HFFc6 (cell line): ENCODE measurements at regions not wholly inside any gene's neighbourhood (a gene's known extent, or its start where the extent isn't known, plus 50 kb on each side); places are given as distances from the start of the nearest gene placed in this dataset.
"Not testable (repeated sequence)": the region's sequence is repeated elsewhere in the genome, so short reads cannot be mapped to it uniquely, and the experiment has no call there.

Source experiments
- DNase-seq: peaks from one replicate; pipeline ENCODE4 v3.0.0-alpha.2; 2018
- H3K27ac Mint-ChIP-seq: 2 replicates; pipeline ENCODE4 v1.8.0; 2020; ENCODE audit warnings: mild to moderate bottlenecking, mixed read lengths
- H3K27me3 Mint-ChIP-seq: 2 replicates; pipeline ENCODE4 v1.8.0; 2021; ENCODE audit warnings: mild to moderate bottlenecking, moderate library complexity, mixed read lengths; ENCODE audit not compliant: insufficient read depth
- H3K36me3 Mint-ChIP-seq: 2 replicates; pipeline ENCODE4 v1.8.0; 2021; ENCODE audit warnings: low read depth, mixed read lengths
- H3K4me1 Mint-ChIP-seq: 2 replicates; pipeline ENCODE4 v1.8.0; 2020; ENCODE audit warnings: low read depth, mixed read lengths
- H3K4me3 Mint-ChIP-seq: 2 replicates; pipeline ENCODE4 v1.8.0; 2020; ENCODE audit warnings: mild to moderate bottlenecking, moderate library complexity, mixed read lengths
- H3K9me3 Mint-ChIP-seq: 2 replicates; pipeline ENCODE4 v1.8.0; 2020; ENCODE audit warnings: mild to moderate bottlenecking, mixed read lengths
- TF ChIP-seq, protein P1 (sequence below): fragments of 200-600 bp; sonication (generic); IDR thresholded peaks from 2 replicates; pipeline ENCODE4 v1.5.0; 2021; ENCODE audit warnings: antibody characterized with exemption, mild to moderate bottlenecking

DNA sequence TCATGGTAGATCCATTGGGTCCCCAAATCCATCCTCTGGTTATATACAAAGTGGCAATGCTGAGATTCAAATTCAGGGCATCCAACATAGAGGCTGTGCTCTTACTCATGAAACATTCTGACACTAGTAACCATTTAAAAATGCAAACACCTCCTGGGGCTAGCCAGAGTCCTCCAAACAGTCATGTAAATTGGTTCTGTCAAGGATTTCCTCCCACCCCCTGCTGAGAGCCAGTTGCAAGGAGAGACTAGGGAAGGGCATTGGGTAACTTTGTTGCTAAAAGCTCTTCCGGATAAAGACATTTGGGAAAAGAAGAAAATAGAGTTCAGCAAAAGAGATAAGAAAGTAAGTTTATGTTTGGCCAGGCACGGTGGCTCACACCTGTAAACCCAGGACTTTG lies 58.3 kb downstream of the ART5 start:
- not testable (repeated sequence) for H3K4me1 Mint-ChIP-seq, H3K36me3 Mint-ChIP-seq
- DNase-seq, result peak; percentile 12

GRCh38 chr11:3581389-3581725 lies 60.4 kb downstream of the ART5 start:
- DNase-seq, H3K36me3 Mint-ChIP-seq, H3K9me3 Mint-ChIP-seq, H3K4me1 Mint-ChIP-seq, H3K27ac Mint-ChIP-seq: not testable (repeated sequence)
- Mint-ChIP-seq H3K27me3 (peaks cover 52% of the 10 kb centered on the region), H3K4me3 (peak overlapping the region; percentile 9; the same call in 1 of the 2 replicates)
- TF ChIP-seq, protein P1, sequence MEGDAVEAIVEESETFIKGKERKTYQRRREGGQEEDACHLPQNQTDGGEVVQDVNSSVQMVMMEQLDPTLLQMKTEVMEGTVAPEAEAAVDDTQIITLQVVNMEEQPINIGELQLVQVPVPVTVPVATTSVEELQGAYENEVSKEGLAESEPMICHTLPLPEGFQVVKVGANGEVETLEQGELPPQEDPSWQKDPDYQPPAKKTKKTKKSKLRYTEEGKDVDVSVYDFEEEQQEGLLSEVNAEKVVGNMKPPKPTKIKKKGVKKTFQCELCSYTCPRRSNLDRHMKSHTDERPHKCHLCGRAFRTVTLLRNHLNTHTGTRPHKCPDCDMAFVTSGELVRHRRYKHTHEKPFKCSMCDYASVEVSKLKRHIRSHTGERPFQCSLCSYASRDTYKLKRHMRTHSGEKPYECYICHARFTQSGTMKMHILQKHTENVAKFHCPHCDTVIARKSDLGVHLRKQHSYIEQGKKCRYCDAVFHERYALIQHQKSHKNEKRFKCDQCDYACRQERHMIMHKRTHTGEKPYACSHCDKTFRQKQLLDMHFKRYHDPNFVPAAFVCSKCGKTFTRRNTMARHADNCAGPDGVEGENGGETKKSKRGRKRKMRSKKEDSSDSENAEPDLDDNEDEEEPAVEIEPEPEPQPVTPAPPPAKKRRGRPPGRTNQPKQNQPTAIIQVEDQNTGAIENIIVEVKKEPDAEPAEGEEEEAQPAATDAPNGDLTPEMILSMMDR, result peak; percentile 46

More for the DNA sequence above, 58.3 kb downstream of the ART5 start:
- H3K27ac Mint-ChIP-seq, H3K9me3 Mint-ChIP-seq, H3K4me3 Mint-ChIP-seq: not testable (repeated sequence)
- peaks cover 43% of the 10 kb centered on the region for H3K27me3 Mint-ChIP-seq

DNA sequence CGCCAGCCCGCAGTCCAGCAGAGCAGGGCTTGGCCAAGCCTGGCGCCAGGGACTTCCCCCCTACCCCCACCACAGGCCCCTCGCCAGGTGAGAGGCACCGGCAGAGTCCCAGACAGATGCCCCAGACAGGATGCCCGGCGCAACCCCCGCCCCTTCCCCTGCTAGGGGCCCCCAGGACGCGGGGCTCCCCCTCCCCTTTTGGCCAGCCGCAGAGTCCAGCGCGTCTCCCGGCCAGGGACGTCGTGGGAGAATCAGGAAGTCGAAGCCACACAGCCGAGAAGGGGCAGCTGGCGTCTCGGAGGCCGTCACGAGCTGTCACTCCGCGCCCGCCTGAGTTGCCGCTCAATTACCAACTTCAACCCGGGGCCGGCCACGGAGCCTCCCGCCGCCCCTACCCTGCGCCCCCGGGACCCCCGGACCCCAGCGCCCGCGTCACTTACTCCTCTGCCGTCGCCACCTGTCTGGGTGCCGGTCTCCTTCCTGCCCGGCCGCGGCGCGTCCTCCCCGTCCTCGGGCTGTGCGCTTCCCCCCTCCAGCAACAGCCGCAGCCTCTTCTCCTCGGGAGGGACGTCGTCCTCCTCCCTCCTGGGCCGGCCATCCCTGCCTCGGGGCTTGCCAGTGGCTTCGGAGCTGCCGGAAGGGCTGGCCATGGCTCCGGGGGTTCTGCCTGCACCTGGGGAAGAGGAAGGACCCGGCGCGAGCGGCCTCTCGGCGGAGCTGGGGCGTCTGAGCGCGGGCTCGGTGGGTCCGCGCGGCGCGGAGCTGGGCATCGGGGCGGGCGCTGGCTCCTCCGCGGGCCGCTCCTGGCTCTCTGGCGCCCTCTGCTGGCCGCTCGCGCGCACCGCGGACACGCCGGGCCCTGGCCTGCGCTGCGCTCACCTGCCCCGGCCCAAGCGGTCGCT lies 61.1 kb downstream of the ART5 start:
- not testable (repeated sequence) for H3K4me3 Mint-ChIP-seq, H3K27ac Mint-ChIP-seq, DNase-seq, H3K36me3 Mint-ChIP-seq, H3K4me1 Mint-ChIP-seq, H3K9me3 Mint-ChIP-seq
- TF ChIP-seq, protein P1, result peak; percentile 92
- peaks cover 51% of the 10 kb centered on the region for H3K27me3 Mint-ChIP-seq

DNA sequence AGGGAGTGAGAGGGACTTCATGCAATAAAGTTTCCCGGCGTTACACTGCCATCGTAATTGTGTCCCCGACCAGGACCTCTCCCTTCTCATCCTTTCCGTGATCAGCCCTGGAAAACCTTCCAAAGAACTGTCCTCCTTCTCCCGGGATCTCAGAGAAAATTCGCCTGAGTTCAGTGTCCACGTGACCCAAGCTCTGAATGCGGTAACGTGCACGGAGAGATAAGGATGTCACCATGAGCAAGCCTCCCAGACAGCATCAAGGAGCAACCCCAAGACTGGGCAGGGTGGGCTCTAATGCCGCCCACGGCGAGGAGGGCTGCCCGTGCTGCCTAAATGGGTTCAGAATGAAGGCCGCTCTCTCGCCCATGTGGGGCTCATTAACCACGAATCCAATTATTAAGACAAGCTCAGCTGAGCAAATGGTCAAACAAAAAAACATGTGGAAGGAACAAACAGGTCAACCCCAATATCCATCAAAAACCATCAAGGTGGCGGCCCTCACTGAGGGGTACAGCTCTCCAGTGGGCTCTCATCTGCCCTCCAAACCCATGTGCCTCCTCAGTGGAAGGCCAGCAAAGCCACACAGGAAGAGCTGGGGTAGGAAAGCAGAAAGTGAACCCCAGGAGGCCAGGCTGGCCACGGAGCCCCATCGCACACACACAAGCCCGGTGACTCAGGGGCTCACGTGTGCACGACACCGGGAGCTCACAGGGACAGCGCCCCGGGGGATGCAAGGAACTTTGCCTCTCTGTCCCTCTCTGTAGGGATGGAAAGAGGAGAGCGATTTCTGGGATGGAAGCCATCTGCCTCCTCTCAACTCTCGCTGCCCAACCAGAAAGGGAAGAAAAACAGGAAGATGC lies 62.0 kb downstream of the ART5 start:
- not testable (repeated sequence) for H3K9me3 Mint-ChIP-seq, H3K4me1 Mint-ChIP-seq, H3K36me3 Mint-ChIP-seq, H3K27ac Mint-ChIP-seq, DNase-seq, H3K4me3 Mint-ChIP-seq
- peaks cover 51% of the 10 kb centered on the region for H3K27me3 Mint-ChIP-seq

- not testable (repeated sequence) for H3K27ac Mint-ChIP-seq, H3K4me3 Mint-ChIP-seq, H3K36me3 Mint-ChIP-seq, DNase-seq, H3K9me3 Mint-ChIP-seq, H3K4me1 Mint-ChIP-seq
- peaks cover 43% of the 10 kb centered on the region for H3K27me3 Mint-ChIP-seq
Observed at GRCh38 chr11:3576066-3576604, 65.7 kb downstream of the ART5 start.

DNA sequence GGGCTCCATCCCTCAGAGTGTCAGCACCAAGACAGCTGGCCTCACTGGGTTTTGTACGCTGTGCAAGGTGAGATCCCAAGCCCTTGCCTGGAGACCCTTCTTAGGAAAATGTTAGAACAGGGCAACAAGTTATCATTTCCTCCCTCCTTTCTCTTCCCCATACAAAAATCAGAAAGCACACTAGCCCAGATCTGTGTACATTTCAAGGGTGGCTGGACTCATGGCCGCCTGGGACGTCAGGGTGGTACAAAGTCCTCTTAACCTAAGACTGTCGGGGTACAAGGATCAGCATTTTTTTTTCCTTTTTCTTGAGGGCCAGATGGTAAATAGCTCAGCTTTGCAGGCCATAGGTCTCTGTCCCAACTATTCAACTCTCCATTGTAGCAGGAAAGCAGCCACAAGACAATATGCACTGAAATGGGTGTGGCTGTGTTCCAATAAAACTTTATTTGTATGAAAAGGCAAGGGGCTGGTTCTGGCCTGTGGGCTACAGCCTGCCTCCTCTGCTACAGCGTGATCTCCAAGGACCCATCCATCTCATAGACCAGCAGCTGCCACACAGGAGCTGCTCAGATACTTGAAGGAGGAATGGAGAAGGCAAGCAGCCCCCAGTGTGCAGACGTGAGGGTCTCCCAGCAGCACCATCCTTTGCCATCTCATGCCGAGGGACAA lies 68.7 kb downstream of the ART5 start:
- H3K27me3 Mint-ChIP-seq, result peaks cover 44% of the 10 kb centered on the region
- H3K4me1 Mint-ChIP-seq, DNase-seq, H3K4me3 Mint-ChIP-seq, H3K36me3 Mint-ChIP-seq, H3K9me3 Mint-ChIP-seq, H3K27ac Mint-ChIP-seq: not testable (repeated sequence)

DNA sequence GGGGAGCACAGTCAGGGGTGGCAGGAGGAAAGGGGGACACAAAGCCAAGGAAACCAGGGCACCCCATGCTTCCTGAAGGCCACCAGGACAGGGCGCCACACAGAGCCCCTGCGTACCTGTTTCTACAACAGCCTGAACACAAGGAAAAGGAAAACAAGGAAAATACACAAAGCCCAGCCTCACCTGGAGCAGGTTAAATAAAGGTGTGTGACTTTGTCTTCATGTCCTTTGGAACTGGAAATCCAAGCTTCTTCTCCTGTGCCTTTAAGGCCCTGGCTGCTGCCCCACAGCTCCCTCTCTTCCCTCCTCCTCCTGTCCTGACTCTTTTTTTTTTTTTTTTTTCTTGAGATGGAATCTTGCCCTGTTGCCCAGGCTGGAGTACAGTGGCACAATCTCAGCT lies 70.0 kb downstream of the ART5 start:
- not testable (repeated sequence) for H3K4me3 Mint-ChIP-seq, H3K4me1 Mint-ChIP-seq, H3K9me3 Mint-ChIP-seq, H3K36me3 Mint-ChIP-seq, H3K27ac Mint-ChIP-seq, DNase-seq
- H3K27me3 Mint-ChIP-seq, result peaks cover 43% of the 10 kb centered on the region

DNA sequence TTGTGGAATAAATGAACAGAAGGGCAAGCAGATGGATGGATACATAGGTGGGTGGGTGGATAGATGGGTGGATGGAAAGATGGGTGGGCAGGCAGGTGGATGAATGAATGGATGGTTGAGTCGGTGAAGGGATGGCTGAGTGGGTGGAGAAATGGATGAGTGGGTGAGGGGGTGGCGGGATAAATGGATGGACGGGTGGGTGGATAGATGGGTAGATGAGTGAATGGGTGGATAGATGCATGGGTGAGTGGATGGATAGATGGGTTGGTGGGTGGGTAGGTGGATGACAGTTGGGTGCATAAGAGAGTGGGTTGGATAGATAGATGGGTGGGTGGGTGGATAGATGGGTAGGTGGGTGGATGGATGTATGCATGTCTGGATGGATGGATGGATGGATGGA lies 76.0 kb downstream of the ART5 start:
- H3K4me3 Mint-ChIP-seq, H3K36me3 Mint-ChIP-seq, H3K27ac Mint-ChIP-seq, H3K4me1 Mint-ChIP-seq, H3K9me3 Mint-ChIP-seq, DNase-seq: not testable (repeated sequence)
- H3K27me3 Mint-ChIP-seq, result peaks cover 37% of the 10 kb centered on the region
